GM12875 (cell line): ENCODE measurements at regions not wholly inside any gene's neighbourhood (a gene's known extent, or its start where the extent isn't known, plus 50 kb on each side); places are given as distances from the start of the nearest gene placed in this dataset.

Experiments
- H3K4me3 ChIP-seq: one replicate; pipeline ENCODE4 v1.5.1; 2011; ENCODE audit warnings: low read depth, low read length, control low read depth
- TF ChIP-seq, protein P1 (sequence below): IDR thresholded peaks from 2 replicates; pipeline ENCODE4 v1.5.1; 2011; ENCODE audit warnings: low read depth, mild to moderate bottlenecking, control low read depth, inconsistent platforms, low read length, moderate library complexity, borderline replicate concordance; ENCODE audit not compliant: insufficient read depth

DNA sequence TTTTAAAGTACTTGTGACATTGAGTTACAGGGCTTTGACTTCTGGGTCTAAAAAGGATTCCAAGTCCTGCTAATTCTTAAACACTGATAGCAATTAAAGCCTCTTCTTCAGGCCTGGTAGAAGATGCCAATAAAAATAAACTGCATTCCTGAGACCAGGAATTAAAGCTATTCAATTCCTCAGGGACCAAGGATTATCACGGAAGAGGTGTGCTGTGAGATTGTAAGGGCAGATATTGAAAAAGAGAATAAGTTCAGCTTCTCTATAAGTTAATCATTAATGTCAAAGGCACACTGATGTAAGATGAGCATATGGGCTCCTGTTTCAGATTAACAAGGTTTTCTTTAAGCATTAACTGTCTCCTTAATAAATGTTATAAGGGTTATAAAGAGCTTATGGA is 611.3 kb downstream of the SI start:
- no peak overlapping the region for H3K4me3 ChIP-seq
- TF ChIP-seq, protein P1, sequence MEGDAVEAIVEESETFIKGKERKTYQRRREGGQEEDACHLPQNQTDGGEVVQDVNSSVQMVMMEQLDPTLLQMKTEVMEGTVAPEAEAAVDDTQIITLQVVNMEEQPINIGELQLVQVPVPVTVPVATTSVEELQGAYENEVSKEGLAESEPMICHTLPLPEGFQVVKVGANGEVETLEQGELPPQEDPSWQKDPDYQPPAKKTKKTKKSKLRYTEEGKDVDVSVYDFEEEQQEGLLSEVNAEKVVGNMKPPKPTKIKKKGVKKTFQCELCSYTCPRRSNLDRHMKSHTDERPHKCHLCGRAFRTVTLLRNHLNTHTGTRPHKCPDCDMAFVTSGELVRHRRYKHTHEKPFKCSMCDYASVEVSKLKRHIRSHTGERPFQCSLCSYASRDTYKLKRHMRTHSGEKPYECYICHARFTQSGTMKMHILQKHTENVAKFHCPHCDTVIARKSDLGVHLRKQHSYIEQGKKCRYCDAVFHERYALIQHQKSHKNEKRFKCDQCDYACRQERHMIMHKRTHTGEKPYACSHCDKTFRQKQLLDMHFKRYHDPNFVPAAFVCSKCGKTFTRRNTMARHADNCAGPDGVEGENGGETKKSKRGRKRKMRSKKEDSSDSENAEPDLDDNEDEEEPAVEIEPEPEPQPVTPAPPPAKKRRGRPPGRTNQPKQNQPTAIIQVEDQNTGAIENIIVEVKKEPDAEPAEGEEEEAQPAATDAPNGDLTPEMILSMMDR: no peak

DNA sequence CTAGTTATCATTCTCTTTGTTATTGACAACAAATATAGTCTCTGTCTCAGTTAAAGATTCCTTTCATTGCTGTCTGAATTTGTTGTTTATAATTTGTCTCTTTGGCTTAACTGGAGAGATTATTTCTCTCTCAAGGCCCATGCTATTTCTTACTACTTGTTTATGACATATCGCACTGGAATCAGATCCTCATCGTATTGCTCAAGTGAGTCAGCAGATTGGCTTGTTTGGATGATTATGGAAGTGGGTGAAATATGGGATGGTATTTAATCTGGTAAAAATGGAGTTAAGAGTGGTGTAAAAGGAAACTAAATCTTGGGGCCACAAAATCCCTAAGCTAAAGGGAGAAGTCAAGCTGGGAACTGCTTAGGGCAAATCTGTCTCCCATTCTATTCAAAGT is 613.1 kb downstream of the SI start:
- H3K4me3 ChIP-seq: no peak overlapping the region
- TF ChIP-seq, protein P1: no peak

DNA sequence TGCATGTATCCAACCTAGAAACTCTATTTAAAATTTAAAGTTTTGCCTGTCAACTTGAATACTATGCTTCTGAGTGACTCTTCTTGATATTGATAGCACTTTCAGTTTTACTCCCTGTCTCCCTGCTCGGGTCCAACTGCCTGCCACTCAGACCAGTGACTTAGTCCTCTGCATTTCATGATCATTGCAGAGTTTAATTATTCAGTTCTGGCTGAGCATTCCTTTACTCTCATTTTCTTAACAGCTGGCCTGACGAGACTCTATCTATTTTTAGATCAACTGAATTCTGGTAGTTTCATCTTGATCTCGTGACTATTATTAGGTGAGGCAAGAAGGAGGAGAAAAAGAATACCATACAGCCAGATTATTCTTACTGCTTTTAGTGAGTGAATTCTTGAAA is 617.4 kb downstream of the SI start:
- TF ChIP-seq, protein P1: no peak
- H3K4me3 ChIP-seq: no peak overlapping the region

DNA sequence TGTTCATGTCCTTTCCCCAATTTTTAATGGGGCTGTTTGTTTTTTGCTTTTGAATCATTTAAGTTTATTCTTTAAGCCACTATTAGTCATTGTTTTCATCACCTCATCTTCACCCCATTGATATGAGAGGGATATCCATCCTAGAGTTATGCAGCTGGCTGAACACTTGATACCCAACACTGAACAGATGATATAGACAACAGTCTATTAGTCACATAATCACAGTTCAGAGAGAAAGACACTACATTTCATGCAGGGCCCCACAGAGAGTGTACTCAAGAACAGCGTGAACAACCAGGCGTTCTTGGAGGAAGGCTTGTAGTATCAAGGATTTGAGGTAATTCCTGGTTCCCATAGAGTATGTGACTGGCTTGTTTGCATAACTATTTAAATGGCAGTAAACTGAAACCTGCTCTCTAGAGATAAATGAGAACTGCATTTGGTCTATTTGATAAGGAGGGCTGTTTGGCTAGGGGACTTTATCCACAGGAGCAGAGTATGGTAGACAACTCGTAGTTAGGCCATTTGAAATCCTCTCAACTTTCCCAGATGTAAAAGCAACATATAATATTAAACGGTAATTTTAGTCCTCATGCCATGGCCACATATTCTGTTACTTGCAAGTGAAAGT is 618.7 kb downstream of the SI start:
- TF ChIP-seq, protein P1: no peak
- no peak overlapping the region for H3K4me3 ChIP-seq

DNA sequence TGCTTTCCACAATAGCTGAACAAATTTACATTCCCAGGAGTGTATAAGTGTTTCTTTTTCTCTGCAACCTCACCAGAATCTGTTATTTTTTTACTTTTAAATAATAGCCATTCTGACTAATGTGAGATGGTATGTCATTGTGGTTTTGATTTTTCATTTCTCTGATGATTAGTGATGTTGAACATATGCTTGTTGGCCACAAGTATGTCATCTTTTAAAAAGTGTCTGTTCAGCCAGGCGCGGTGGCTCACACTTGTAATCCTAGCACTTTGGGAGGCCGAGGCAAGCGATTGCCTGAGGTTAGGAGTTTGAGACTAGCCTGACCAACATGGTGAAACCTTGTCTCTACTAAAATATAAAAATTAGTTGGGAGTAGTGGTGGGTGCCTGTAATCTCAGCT is 619.3 kb downstream of the SI start:
- TF ChIP-seq, protein P1: no peak
- H3K4me3 ChIP-seq: no peak overlapping the region

DNA sequence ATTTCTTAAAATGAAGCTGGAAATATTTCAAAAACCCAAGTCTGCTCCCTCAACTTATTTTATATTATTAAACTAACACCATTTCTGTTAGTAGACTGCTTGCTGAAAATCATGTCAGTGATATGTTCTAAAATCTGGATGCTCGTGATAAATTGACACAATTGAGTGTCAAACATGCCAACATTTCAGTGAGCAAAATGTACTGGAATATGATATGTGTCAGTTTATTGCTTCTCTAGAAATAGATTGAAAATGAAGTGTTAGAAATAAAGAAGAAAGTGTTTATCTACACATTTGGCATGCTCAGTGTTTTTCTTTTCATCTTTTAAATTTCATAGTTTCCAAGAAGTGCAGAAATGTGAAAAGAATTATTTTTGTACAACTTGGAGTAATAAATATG is 624.6 kb downstream of the SI start:
- TF ChIP-seq, protein P1: no peak
- no peak overlapping the region for H3K4me3 ChIP-seq

DNA sequence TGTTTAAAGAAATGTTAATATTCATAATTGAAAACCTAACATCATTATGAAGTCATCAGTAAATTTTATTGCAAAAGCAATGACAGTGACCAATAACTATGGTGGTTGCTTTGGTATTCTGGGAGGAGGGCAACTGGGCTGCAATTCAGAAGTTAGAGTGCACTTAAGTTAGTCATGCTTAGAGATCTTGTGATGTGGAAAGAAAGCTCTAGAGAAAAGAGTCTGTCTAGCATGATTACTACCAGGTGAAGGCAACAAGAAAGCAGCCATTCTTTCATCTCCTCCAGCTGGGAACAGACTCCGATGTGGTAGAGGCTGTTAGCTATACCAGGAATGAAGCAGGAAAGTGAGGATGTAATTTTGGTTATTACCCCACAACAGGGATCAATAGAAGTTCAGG is 625.6 kb downstream of the SI start:
- TF ChIP-seq, protein P1: no peak

More for the DNA sequence above, 625.6 kb downstream of the SI start:
- no peak overlapping the region for H3K4me3 ChIP-seq
